ENCODE measurements at regions not wholly inside any gene's neighbourhood (a gene's known extent, or its start where the extent isn't known, plus 50 kb on each side); places are given as distances from the start of the nearest gene placed in this dataset.

- peak; percentile 75 for DNase-seq (ENCODE audit: low spot score)
These were observed 705.1 kb upstream of the CDH9 start for GRCh38 chr5:27743383-27743979.

GRCh38 chr5:27742805-27743204 lies 704.4 kb upstream of the CDH9 start:
- DNase-seq (ENCODE audit: low spot score) = peak; percentile 69

GRCh38 chr5:27734838-27735237 lies 696.5 kb upstream of the CDH9 start:
- no peak for DNase-seq (ENCODE audit: low spot score)

- DNase-seq (ENCODE audit: low spot score) = no peak
These were observed 694.9 kb upstream of the CDH9 start for GRCh38 chr5:27733237-27733636.

GRCh38 chr5:27727254-27727653 lies 688.9 kb upstream of the CDH9 start:
- DNase-seq (ENCODE audit: low spot score) = no peak

GRCh38 chr5:27722337-27722736 lies 684.0 kb upstream of the CDH9 start:
- DNase-seq (ENCODE audit: low spot score) = no peak

GRCh38 chr5:27708534-27708933 lies 670.1 kb upstream of the CDH9 start:
- no peak for DNase-seq (ENCODE audit: low spot score)

GRCh38 chr5:27706832-27707231 lies 668.4 kb upstream of the CDH9 start:
- DNase-seq (ENCODE audit: low spot score) = no peak

- DNase-seq (ENCODE audit: low spot score) = no peak
These were observed 667.3 kb upstream of the CDH9 start for GRCh38 chr5:27705661-27706060.

GRCh38 chr5:27701931-27702903 lies 663.8 kb upstream of the CDH9 start:
- no peak for DNase-seq (ENCODE audit: low spot score)

GRCh38 chr5:27700526-27700925 lies 662.1 kb upstream of the CDH9 start:
- DNase-seq (ENCODE audit: low spot score) = no peak

- DNase-seq (ENCODE audit: low spot score) = no peak
These were observed 644.2 kb upstream of the CDH9 start for GRCh38 chr5:27682600-27682999.

- no peak for DNase-seq (ENCODE audit: low spot score)
These were observed 614.1 kb upstream of the CDH9 start for GRCh38 chr5:27652505-27652904.

GRCh38 chr5:27639005-27639612 lies 600.7 kb upstream of the CDH9 start:
- no peak for DNase-seq (ENCODE audit: low spot score)

GRCh38 chr5:27619982-27620381 lies 581.6 kb upstream of the CDH9 start:
- DNase-seq (ENCODE audit: low spot score) = no peak

- DNase-seq (ENCODE audit: low spot score) = no peak
These were observed 573.8 kb upstream of the CDH9 start for GRCh38 chr5:27612161-27612560.

GRCh38 chr5:27608992-27609391 lies 570.6 kb upstream of the CDH9 start:
- no peak for DNase-seq (ENCODE audit: low spot score)

- DNase-seq (ENCODE audit: low spot score) = no peak
These were observed 560.2 kb upstream of the CDH9 start for GRCh38 chr5:27598576-27598975.

GRCh38 chr5:27594141-27594540 lies 555.8 kb upstream of the CDH9 start:
- DNase-seq (ENCODE audit: low spot score) = no peak

GRCh38 chr5:27592231-27592630 lies 553.8 kb upstream of the CDH9 start:
- DNase-seq (ENCODE audit: low spot score) = no peak

- DNase-seq (ENCODE audit: low spot score) = no peak
These were observed 552.1 kb upstream of the CDH9 start for GRCh38 chr5:27590503-27590902.

GRCh38 chr5:27578279-27578678 lies 539.9 kb upstream of the CDH9 start:
- DNase-seq (ENCODE audit: low spot score) = no peak

Data from mesenteric fat pad (tissue), 1 donor.